GM10266 (cell line): ENCODE measurements at regions not wholly inside any gene's neighbourhood (a gene's known extent, or its start where the extent isn't known, plus 50 kb on each side); places are given as distances from the start of the nearest gene placed in this dataset.

ENCODE experiments used
- DNase-seq: peaks from one replicate; pipeline ENCODE4 v3.0.0; 2012; ENCODE audit errors: extremely low spot score
- TF ChIP-seq, protein P1 (sequence below): IDR thresholded peaks from 2 replicates; pipeline ENCODE4 v1.5.1; 2012; ENCODE audit warnings: mild to moderate bottlenecking, low read depth; ENCODE audit not compliant: control insufficient read depth, insufficient read depth; ENCODE audit errors: missing control alignments

DNA sequence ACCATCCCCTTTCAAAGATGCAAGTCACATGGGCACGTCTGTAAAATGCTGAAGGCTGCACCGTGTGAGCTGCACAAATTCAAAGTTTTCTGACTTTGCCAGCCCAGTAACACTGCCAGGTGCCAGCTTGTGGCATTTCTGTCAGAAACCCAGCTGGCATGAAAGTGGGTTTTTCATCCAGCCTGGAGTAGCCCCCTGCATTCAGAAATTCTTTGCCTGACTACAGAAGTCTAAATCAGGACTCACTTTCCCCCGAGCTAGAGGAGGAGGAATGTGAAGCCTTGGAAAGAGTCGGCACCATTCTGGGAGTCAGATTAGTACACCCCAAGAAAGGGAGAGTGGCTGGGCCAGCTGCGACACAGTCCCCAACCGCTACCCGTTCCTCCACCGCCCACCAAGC is 56.7 kb upstream of the EN2 start:
- no peak for DNase-seq
- TF ChIP-seq, protein P1, sequence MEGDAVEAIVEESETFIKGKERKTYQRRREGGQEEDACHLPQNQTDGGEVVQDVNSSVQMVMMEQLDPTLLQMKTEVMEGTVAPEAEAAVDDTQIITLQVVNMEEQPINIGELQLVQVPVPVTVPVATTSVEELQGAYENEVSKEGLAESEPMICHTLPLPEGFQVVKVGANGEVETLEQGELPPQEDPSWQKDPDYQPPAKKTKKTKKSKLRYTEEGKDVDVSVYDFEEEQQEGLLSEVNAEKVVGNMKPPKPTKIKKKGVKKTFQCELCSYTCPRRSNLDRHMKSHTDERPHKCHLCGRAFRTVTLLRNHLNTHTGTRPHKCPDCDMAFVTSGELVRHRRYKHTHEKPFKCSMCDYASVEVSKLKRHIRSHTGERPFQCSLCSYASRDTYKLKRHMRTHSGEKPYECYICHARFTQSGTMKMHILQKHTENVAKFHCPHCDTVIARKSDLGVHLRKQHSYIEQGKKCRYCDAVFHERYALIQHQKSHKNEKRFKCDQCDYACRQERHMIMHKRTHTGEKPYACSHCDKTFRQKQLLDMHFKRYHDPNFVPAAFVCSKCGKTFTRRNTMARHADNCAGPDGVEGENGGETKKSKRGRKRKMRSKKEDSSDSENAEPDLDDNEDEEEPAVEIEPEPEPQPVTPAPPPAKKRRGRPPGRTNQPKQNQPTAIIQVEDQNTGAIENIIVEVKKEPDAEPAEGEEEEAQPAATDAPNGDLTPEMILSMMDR, result no peak

DNA sequence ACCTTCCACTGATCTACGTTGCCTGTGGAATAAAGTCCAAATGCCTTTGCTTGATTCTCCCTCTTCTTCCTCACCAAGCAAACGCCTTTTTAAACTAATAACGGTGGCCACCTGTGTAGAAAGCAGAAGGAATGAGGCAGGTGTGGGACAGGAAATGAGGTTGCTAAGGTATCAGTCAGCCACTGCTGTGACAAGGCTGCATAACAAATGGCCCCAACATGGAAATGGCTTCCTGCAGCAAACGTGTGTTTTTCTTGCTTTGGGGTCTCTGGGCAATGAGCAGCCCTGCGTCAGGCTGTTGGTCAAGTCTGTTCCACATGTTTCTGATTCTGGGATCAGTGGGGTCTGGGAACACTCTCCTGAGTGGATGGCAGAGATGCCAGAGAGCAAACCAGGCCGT is 56.0 kb upstream of the EN2 start:
- DNase-seq, result no peak
- TF ChIP-seq, protein P1, result no peak

DNA sequence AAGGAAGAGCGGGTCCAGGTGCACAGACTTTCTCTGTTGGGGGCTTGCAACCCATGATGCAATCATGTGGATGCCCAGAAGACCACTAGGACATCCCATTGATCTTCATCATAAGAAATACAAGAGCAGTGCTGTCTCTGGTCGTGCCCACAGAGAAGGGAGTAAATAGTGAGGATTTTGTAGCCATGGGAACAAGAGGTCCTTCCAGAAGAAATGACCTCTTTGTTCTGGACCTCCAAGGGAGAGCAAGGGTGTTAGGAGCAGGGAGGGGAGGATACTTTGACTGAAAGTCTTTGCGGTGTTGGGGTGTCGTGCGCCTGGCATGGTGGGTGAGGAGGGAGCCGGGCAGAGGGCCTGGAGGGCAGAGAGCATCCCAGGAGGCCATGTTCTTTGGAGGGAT is 55.0 kb upstream of the EN2 start:
- no peak for DNase-seq
- TF ChIP-seq, protein P1, result no peak

DNA sequence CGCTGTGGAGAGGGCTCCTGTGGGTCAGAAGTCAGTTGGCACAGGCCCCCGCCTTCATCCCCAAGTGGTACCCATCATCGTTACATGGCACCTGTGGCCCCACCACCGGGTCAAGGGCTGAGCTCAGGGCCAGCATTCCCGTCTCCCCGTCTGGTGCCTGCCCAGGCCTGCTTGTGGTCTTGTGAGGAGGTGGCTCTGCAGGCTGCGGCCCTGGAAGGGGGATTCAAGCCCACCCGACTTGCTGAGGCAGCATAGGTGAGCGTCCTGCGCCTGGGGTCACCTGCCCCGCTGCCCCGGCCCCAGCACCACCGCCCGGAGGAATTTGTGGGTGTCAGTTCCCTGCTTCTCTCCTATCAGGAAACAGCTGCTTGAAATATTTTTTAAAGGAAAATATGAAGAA is 53.0 kb upstream of the EN2 start:
- DNase-seq, result no peak
- TF ChIP-seq, protein P1, result no peak

DNA sequence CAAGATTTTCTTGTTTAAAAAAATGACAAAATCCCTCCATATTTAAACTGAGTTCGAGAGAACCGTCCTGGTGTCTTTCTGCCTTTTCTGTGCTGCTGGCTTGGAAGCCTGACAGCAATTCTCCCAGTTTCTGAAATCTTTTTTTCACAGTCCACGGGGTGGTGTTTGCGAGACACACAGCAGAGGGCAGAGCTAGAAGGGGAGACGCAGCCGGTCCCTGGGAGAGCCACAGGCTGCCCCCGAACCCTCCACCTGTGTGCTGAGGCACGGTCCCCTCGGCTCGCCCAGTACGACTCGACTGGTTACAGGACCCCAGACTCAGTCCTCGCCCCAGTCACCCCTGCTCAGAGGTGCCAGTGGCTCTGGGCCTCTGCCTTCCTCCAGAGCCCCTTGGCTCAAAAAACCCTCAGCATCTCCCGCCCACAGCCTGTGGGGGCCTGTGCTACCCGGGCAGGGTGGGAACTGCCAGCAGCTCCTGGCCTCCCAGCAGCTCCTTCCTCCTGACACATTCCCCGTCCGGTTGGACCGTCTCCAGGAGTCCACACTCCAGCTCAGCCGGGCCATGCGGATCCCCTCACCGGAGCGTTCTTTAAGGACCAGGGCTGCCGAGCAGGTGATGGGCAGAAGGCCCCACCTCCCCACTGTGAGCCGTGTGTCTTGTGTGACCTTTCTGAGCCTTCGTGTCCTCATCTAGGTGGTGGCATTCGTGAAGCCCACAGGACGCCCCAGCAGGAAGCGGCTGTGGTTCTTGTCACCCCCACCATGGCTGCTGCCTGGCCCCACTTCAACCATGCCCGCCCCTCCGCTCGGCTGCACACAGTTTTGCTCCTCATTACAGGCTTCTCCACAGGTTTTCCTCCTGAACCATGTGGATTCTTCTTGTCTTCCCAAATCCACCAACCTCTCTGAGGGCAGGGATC is 52.3 kb upstream of the EN2 start:
- DNase-seq, result no peak
- TF ChIP-seq, protein P1, result no peak

DNA sequence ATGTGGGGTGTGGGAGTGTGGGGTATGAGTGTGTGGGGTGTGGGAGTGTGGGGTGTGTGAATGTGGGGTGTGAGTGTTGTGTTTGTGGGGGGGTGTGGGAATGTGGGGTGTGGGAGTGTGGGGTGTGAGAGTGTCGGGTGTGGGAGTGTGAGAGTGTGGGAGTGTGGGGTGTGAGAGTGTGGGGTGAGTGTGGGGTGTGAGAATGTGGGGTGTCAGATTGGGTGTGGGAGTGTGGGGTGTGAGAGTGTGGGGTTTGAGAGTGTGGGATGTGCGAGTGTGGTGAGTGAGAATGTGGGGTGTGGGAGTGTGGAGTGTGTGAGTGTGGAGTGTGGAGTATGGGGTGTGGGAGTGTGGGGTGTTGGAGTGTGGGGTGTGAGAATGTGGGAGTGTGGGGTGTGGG is 50.1 kb upstream of the EN2 start:
- DNase-seq, result no peak

More for the DNA sequence above, 50.1 kb upstream of the EN2 start:
- TF ChIP-seq, protein P1, result no peak
